ENCODE measurements at regions not wholly inside any gene's neighbourhood (a gene's known extent, or its start where the extent isn't known, plus 50 kb on each side); places are given as distances from the start of the nearest gene placed in this dataset.

- DNase-seq, result no peak
These were observed 223.2 kb downstream of the SYK start for GRCh38 chr9:91024841-91025240.

- DNase-seq, result no peak
These were observed 224.2 kb downstream of the SYK start for GRCh38 chr9:91025856-91026255.

- DNase-seq, result no peak
These were observed 224.6 kb downstream of the SYK start for GRCh38 chr9:91026266-91026665.

GRCh38 chr9:91027005-91027404, 225.4 kb downstream of the SYK start:
- no peak for DNase-seq

GRCh38 chr9:91028166-91028827, 226.7 kb downstream of the SYK start:
- no peak for DNase-seq

- DNase-seq, result no peak
These were observed 228.2 kb downstream of the SYK start for GRCh38 chr9:91029650-91030361.

GRCh38 chr9:91032121-91032531, 230.5 kb downstream of the SYK start:
- DNase-seq, result no peak

DNA sequence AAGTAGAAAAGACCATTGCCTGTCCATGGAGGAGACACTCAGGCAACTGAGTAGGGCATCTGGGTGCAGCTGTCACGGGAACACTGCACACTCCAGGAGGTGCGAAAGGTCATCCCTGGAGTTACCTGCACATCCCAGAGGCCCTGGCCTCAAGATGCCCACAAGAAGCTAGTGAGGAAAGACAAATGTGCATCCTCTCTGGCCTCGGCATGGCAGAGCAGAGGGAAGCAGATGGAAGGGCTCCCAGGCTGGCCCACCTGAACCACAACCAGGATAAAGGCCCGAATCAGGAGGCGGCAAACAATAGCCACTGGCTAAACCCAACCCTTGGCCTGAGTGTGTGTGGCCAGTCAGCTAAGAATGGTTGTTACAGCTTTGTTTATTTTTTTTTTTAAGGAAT, 231.7 kb downstream of the SYK start:
- DNase-seq, result no peak

DNA sequence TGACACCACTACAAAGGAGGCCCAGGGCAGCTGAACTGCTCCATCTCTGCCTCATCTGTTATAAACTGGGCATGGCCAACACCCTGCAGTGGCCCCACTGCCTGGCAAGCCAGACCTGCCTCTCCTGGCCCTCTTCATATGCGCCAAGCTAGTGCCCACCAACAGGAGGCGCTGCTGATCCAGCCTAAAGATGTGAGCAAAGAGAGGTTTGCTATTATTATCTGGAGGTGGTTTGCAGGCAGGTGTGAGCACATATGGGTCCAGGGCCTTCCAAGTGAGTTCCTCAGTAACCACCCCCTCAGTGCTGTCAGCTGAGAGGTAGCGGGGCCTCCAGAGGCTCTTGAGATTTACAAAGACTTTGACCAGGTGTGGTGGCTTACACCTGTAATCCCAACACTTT, 232.2 kb downstream of the SYK start:
- DNase-seq, result no peak

DNA sequence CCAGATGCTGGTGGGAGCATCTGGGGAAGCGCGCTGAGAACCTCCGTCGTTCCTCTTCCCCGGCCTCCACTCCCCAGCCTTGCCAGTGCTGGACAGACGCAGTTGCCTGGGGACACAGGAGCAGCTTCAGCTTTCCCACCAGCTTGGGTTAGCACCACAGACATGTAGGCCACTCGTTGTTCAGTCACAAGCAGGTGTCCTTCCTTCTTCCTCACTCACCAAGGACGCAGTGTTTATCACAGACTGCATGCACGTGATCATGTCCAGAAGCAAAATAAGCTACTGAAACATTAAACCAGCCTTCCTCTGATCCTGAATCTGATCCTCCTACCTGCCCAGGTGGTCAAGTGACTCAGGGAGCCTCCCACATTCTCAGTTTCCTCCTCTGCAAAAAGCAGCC, 232.9 kb downstream of the SYK start:
- no peak for DNase-seq

DNA sequence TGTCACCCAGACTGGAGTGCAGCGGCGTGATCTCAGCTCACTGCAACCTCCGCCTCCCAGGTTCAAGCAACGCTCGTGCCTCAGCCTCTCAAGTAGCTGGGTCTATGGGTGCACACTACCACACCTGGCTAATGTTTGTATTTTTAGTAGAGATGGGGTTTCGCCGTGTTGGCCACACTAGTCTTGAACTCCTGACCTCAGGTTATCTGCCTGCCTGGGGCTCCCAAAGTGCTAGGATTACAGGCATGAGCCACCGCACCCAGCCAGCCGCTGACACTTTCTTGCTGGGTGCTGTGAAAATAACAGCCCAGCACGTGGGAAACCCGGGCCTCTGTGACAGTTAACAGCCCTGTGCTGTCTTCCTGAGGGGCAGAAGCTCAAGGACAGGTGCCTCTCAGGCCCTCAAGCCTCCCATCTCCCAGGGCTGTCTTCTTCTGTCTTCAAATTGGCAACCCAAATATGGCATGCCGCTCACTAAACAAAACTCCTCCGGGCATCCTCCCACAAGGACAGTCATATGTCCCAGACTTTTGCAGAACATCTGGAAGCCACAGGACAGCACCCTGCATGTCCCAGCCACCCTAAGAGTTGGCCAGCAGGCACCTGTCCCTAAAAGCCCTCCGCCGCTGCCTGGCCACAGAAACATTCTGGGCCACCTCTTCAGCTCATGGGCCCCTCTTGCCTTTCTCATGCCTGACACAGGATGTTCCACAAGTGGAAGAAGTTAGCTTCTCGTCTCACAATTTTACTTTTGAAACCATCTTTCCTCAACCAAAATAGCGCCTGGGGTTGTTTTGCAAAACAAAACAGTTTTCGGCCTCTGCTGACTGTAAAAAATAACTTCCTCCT, 233.6 kb downstream of the SYK start:
- no peak for DNase-seq

DNA sequence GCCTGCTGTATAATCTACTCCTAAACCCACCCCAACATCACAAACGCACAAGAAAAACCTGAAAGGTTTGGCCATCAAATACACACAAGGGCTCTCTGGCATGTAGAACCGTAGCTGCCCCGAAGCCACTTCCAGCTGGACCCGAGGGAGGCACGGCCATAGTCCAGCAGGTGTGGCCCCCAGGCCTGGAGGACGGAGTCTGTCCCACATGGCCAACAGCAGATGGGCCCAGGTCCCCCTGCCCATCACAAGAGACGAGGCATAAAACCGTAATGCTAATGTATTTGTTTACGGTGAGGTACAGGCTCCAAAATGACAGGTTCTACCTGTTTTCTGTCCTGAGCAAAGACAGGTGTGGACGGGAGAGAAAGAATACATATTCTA, 234.2 kb downstream of the SYK start:
- no peak for DNase-seq

GRCh38 chr9:91036356-91036755, 234.7 kb downstream of the SYK start:
- DNase-seq, result no peak

DNA sequence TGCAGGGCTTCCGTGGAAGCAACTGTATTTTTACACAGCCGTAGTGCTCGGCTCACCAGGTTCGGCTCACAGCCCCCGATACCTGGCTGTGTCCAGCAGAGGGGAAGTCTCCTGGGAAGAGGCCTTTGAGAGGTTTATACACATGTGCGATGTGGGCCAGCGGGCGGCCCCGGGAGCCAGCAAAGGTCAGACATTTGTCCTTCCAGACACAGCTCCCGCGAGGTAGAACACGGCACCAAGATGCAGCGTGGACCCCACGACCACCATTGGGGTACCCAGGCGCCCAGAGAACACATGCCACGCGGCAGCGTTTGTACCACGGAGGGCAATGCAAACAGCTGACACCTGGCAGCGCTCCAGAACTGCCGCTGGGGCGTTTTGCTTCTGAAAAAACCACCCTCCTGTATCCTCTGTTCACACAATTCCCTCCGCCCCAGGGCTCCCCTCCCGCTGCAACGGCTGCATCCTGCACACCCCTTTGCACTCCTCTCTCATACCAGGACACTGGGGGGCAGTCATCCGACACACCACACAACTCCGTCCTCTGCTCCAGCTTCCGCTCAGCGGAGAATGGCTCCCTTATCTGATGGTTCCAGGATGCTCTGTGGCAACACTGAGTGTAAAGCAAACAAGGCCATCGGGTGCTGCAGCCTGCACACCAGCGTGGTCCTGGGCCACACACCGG, 235.3 kb downstream of the SYK start:
- peak; percentile 65 to 95 (median 88) for DNase-seq

- no peak for DNase-seq
These were observed 236.2 kb downstream of the SYK start for GRCh38 chr9:91037511-91038482.

DNA sequence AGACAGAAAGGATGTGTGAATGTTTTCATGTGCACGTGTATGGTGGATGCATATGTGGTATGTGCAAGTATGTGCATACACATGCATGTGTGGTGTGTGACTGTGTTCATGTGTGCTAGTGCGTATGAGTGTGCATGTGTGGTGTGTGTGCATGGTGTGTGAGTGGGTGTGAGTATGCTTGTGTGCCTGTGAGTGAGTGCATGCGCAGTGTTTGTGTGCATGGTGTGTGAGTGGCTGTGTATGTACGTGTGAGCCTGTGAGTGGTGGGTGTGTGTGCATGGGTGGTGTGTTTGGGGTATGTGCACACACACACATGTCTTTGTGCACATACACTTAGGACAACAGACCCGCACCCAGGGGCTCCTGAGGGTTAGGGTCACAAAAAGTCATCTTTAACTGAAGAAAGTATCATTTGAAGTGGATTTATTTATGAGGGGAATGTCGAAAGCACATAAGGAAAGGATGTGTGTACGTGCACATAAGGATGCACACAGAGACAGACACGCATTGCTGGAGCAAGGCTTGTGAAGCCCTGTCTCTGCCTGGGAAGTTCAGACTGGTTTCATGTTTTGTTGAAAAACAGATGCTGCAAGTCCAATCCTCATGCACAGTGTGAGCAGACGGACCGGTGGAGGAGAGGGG, 237.0 kb downstream of the SYK start:
- DNase-seq, result no peak

- no peak for DNase-seq
These were observed 237.7 kb downstream of the SYK start for GRCh38 chr9:91039125-91039834.

GRCh38 chr9:91039835-91040140, 238.2 kb downstream of the SYK start:
- no peak for DNase-seq

GRCh38 chr9:91040371-91041215, 239.0 kb downstream of the SYK start:
- DNase-seq, result no peak

- no peak for DNase-seq
These were observed 240.4 kb downstream of the SYK start for GRCh38 chr9:91042024-91042423.
